Left ventricle myocardium superior (tissue), 1 donor: ENCODE measurements at regions not wholly inside any gene's neighbourhood (a gene's known extent, or its start where the extent isn't known, plus 50 kb on each side); places are given as distances from the start of the nearest gene placed in this dataset.
"Not testable (repeated sequence)": the region's sequence is repeated elsewhere in the genome, so short reads cannot be mapped to it uniquely, and the experiment has no call there.

Source experiments
- ATAC-seq: fragments of 200-7000 bp; cut with Tn5 transposase; one replicate; pipeline ENCODE4 v1.9.1; 2020; ENCODE audit warnings: mild to moderate bottlenecking, moderate library complexity
- DNase-seq: peaks from one replicate; pipeline ENCODE4 v3.0.0-alpha.2; 2020
- intact Hi-C: fragments of 100-400 bp; cut with micrococcal nuclease; formaldehyde crosslinking; loops from one replicate; pipeline ENCODE4 v1.11.0; 2022
- donor health status: DM: no; HTN: yes; CAD: no; lungs with severe emphysema.

DNA sequence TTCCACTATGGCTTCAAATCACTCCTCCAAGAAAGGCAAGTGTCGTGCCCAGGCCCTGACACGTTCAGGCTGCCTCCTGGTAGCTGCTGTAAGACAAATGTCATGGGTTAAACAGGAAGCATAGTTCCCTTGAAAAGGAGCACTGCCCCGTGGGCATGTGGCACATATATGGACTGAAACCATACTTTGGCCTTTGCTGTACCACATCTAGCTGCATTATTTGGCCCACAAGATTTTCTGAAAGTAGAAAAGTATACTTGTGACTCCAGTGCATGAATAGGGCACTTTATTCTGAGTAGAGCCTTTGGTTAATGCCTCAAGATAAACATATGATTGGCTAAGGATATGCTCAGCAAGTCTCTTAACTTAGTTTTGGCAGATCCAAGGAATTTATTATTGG is 218.7 kb upstream of the EGLN3 start:
- ATAC-seq = no peak
- intact Hi-C loops = no loop called here

DNA sequence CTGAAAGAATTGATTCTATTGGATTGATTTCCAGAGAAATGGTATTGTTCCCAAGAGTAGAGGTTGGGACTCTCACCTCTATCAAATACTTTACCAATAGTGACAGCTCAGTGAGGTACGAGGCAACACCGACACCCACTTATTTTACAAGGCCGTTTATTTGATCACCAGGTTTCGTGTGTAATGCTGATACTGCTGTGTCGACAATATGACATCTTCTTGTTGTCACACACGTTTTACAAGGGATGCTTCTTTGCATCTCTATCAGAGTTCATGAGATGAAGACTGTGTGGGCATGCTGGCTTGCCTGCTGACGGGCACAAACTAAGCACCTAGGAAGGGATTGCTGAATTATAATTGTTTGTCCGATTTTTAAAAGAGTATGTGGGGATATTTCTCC is 217.8 kb upstream of the EGLN3 start:
- intact Hi-C loops = no loop called here
- ATAC-seq (no peak), DNase-seq (no peak)

More for the DNA sequence above, 218.7 kb upstream of the EGLN3 start:
- no peak for DNase-seq

DNA sequence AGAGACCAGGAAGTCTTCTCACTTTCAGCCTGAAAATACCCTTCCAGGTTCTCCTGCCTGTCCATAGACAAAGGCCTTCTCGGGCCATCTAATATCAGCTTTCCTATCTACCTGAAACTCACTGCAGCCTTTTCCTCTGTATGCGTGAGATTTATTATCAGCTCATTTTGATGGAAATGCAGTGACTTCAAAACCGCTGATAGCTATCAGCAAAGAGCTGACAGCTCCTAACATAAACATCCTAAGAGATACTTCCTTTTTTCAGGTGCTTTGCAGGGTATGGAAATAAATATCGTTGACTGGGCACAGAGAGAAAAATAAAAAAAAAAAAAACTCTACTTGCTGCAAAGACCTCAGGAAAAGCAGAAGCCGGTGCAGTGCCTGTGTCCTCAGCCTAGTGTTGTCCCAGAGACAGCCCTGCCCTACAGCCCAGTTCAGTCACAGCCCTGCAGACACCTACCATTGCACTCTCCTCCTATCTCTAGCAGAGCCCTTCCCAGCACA is 215.0 kb upstream of the EGLN3 start:
- DNase-seq (no peak), ATAC-seq (no peak)
- intact Hi-C loops = no loop called here

DNA sequence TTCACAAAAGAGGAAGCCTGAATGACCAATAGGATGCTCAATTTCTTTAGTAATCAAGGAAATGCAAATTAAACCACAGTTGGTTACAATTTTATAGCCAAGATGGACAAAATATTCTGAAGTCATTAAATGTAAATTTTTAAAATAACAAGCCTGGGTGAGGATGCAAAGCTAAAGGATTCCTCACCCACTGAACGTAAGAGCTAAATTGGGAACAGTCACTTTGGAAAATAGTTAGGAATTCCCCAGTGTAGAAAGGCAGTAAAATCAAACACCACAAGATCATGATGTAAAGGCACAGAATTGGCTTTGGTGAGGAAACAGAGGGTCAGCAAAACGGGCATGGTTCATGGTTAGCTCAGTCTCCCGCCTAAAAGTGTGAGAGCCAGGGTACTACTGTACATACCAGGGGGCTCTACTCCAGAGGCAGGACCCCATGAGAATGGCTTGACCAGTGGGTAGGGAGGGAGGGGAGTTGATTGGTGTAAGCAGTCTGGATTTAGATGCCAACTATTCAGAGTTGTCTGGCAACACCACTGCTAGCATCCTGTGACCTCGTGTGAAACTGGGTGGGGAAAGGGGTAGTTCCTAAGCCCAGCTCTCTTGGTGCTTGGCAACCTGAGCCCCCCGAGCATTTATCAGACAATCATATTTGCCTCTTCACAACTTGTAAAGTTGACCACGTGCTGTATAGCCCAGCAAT is 213.4 kb upstream of the EGLN3 start:
- DNase-seq = no peak
- intact Hi-C loops = no loop called here
- ATAC-seq = no peak

DNA sequence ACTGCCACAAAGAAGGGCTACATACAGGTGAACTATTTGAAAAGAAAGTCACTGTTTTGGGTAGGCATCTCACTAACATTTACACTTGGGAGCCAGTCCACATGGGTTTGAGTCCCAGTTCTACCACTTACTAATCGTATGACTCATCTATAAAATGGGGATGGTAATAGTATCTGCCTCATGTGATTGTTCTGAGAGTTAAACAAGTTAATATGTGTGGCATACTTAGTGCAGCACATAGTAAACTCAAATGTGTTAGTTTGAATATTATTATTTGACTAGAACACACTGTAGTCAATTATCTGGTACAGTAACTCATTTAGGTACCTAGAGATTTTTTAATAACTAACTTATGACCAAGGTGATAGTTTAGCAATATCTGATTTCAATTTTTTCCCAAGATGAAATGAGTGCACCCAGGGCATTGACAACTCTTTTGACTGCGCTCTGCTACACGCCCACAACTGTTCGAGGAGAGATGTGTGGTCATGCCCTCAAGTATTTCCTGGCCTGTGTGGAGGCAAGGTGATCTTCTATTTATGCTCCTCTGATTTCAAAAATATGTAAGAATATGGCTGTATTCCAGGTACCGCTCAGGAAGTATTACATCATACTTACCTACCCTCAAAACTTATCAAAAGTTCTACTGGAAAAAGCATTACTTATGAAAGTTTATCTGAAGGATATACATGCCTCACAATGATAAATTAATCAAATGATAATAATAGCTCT is 210.6 kb upstream of the EGLN3 start:
- peak; percentile 47 for ATAC-seq
- DNase-seq = no peak

DNA sequence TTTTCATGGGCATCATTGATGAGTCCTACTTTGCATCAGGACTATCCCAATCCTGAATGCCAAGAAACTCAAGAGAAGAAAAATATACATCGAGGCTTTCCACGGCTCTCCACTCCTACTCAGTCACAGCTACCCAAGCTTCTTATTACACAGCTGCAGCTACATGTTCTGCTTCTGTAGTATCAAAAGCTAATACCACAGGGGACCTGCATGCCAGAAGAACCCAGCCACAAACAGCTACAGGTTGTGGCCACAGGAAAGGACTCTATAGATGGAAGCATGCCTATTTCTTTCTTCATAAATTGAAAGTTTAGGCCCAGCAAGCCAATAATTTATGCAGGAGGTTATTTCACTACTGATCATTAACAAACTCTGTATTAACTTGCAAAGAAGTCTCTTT is 209.7 kb upstream of the EGLN3 start:
- ATAC-seq = no peak
- intact Hi-C loops = no loop called here
- DNase-seq = no peak

More for the DNA sequence above, 210.6 kb upstream of the EGLN3 start:
- intact Hi-C loops = no loop called here

DNA sequence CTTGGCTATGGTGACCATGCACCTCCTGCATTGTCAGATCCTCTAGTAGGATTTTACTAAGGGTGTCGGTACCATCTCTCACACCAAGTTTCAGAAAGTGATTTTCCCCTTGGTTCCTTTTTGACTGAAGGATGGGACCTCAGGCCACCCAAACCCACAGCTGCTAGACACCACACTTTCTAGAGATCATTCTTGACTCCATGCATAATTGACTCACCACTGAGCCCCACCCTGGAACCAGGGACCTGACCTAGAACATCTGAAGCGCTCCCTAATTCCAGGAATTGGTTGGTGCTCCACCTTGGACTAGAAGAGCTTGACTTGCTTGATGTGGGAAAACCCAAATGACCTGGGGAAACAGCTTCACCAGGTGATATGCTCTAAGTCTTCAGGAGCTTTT is 206.8 kb upstream of the EGLN3 start:
- no peak for ATAC-seq
- intact Hi-C loops = no loop called here
- no peak for DNase-seq

DNA sequence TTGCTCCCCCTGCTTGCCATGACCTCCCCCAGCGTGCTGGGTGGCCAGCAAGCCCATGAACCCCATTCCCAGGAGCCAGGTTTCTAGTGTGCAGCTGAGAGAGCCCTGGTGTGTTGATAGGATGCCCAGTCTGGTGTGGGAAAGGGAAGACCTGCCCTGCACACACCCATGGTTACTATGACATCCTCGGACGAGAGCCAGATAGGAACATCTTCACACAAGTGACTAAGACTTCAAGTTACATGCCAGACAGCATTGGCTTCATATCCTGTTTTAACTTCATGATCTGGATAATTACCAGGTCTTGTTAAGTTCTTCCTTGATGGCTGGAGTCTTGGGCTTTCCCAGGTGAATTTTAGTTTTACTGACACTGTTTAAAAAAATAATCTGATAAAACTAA is 196.6 kb upstream of the EGLN3 start:
- ATAC-seq (no peak), DNase-seq (no peak)
- intact Hi-C loops = no loop called here

DNA sequence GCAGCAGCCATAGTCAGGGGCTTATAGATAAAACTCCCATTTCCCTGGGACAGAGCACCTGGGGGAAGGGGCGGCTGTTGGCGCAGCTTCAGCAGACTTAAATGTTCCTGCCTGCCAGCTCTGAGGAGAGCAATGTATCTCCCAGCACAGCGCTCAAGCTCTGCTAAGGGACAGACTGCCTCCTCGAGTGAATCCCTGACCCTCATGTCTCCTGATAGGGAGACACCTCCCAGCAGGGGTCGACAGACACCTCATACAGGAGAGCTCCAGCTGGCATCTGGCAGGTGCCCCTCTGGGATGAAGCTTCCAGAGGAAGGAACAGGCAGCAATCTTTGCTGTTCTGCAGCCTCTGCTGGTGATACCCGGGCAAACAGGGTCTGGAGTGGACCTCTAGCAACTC is 189.3 kb upstream of the EGLN3 start:
- intact Hi-C loops, ATAC-seq, DNase-seq: not testable (repeated sequence)

DNA sequence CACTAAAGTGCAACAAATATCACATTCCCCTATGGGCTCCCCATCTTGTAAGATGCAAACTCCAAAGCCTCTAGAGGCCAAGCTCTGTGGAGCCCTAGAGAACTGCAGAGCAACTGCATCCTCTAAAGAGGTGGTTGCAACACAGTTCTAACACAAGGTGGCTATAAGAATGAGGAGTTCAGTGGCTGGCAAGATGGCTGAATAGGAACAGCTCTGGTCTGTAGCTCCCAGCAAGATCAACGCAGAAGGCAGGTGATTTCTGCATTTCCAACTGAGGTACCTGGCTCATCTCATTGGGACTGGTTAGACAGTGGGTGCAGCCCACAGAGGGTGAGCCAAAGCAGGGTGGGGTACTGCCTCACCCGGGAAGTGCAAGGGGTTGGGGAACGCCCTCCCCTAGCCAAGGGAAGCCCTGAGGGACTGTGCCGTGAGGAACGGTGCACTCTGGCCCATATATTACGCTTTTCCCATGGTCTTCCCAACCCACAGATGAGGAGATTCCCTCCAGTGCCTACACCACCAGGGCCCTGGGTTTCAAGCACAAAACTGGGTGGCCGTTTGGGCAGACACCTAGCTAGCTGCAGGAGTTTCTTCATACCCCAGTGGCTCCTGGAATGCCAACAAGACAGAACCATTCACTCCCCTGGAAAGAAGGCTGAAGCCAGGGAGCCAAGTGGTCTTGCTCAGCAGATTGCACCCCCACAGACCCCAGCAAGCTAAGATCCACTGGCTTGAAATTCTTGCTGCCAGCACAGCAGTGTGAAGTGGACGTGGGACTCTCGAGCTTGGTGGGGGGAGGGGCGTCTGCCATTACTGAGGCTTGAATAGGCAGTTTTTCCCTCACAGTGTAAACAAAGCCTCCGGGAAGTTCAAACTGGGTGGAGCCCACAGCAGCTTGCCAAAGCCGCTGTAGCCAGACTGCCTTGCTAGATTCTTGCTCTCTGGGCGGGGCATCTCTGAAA is 188.6 kb upstream of the EGLN3 start:
- intact Hi-C loops = not testable (repeated sequence)
- DNase-seq (peak; percentile 65), ATAC-seq (peak; percentile 54)

DNA sequence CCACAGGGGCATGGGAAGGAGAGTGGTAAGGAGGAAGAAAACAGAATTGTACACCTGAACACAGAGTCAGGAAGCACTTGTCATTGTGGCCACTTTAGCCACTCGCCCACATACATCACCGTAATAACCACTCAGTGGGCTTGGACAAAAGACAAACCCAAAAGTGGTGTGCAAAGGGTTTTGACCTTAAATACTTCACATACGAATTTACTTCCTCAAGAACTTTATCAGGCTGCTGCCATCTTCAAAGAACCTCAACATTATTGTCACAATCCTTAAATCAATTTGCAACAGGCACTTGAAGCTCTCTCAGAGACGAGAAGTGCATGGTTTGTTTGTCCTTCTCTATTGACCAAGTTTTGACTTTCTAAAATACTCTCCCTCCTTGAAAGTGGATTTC is 187.3 kb upstream of the EGLN3 start:
- DNase-seq = no peak

DNA sequence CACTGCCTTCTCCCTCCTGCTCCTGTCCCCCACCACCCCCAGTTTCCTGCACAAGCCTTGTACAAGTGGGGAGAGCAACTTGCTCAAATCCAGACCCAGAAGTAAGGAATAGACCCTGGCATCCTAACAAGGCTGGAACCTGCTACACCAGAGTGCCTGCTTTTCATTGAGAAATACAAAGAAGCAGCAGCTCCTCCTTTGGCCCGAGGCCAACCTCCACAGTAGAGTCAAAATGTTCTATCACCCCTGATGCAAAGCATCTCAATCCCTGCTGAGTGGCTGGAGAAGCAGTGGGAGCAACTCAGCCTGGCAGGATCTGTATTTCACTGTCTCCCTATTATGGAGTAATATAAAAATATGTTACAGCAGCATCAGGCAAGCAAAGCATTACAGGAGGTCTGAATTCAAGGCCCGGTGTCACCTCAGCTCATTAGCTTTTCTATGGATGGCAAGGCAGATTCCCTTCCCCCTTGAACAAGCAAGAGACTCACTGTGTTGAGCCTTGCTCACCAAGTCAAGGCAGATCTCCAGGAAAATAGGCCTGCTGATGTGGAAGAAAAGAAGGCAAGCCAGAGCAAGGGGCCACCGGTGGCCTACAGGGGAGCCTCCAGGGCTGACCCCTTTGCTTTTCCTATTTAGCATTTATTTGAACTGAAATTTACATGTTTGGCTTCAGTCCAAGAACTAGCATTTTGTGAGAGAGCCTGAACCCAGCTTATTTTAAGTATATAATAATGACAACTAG is 186.3 kb upstream of the EGLN3 start:
- ATAC-seq (no peak), DNase-seq (no peak)
- intact Hi-C loops = no loop called here

More for the DNA sequence above, 187.3 kb upstream of the EGLN3 start:
- ATAC-seq = no peak
- intact Hi-C loops = no loop called here

DNA sequence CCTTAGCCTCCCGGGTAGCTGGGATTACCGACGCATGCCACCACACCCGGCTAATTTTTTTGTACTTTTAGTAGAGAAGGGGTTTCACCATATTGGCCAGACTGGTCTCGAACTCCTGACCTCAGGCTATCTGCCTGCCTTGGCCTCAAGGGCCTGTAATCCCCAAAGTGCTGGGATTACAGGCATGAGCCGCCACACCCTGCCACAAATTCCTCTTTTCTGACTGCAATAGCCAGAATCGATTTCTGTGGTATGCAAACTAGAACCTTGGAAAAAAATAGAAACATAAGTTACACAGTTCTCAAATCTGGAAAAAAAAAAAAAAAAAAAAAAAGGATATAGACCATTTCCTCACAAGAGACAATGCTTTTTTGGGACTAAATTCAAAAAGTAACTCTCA is 184.6 kb upstream of the EGLN3 start:
- ATAC-seq (no peak), DNase-seq (no peak)
- intact Hi-C loops = no loop called here

DNA sequence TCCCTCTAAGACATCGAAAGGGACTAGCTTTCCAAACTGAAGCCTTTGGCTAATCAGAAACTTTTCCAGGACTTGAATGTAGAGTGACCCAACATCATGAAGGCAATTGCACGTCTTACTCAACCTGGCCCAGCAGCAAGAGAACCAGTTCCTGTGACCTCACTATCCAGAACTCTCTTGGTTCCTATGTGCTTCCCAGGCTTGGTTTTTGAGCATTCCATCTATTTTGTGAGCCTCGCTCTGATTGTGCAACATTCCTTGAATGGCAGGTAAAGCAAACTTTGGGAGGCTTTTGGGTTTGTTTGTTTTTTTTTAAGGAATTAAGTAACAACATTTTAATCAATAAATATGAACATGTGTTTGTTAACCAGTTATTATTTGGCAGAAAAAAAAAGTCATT is 183.6 kb upstream of the EGLN3 start:
- DNase-seq (no peak), ATAC-seq (no peak)
- intact Hi-C loops = no loop called here

DNA sequence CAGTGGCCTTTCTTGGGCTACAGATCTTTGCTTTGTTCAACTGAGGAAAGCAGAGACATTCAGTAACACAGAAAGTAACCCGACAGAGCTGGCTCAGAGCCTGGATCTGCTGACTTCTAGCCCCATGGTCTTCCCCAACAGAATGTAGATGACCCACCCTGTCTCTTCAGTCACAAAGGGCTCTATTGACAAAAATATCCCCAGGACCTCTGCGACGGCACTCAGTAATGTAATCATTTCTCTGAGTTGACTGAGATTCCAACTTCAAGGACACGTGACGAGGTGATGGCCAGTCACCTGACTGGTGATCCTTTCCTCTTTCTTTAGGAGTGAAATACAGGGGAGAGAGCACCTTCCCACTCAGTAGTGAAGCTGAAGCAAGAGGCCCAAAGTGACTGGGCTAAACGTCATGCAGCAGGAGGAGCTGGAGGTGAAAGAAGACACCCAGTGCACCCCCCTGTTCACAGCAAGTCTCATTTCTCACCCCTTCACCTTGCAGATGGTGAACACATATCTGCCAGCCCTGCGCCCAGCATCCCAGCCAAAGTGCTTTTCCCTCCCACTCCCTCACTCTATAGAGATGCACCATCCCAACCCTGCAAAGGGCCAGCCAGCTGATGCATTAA is 179.2 kb upstream of the EGLN3 start:
- ATAC-seq (peak; percentile 15), DNase-seq (no peak)
- intact Hi-C loops = no loop called here

DNA sequence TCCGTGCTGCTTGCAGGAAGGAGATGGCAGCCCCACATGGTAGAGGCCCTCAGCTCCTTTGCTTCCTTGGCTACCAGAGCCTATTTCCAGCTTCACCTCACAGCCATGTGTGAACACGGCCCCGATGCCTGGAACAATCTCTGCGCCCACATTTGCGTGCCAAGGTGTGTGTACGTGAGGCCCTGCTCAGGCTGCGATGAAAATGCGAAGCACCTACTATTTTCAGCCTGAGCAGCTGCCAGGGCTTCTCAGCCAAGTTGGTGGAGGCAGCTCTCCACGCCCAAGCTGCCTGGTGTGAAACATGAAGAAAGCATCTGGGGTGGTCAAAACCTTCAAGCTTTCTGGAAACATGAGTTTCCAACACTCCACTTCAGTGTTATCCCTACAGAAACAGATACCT is 177.8 kb upstream of the EGLN3 start:
- DNase-seq = peak; percentile 79
- ATAC-seq = peak; percentile 77
- intact Hi-C loops = no loop called here

DNA sequence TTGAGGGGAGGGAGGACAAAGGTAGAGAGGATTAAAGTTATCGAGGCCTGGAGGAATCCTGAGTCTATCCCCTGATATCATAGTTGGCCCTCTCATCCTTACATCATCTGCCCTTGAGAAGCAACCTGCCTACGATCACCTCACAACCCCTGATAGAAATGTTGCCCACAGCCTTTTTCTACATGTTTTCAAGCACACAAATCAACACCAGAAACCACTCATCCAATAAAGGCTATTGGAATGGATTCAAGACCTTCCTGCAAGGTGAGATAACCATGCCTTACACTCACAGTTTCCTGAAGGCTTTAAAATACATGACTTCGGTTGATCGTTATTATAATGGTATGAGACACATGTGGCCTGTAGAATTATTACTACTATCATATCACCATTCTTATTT is 175.7 kb upstream of the EGLN3 start:
- ATAC-seq (no peak), DNase-seq (no peak)
- intact Hi-C loops = no loop called here

DNA sequence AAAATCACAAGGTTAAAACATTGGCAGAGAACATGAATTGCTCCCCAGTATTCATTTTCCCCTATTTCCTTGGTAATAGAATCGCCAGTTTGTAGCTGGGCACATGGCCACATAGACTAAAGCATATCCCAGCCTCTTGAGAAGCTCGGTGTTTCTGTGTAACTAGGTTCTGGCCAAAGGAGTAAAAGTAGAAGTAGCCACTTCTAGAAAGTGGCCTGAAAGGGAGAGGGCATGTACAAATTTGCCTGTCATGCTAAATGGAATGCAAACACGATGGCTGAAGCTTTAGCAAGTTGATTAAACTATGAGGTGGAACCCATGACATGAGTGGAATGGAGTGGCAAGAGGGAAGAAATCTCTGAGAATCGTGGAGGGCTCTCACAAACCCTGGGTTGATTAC is 173.7 kb upstream of the EGLN3 start:
- DNase-seq (no peak), ATAC-seq (no peak)
- intact Hi-C loops = no loop called here

DNA sequence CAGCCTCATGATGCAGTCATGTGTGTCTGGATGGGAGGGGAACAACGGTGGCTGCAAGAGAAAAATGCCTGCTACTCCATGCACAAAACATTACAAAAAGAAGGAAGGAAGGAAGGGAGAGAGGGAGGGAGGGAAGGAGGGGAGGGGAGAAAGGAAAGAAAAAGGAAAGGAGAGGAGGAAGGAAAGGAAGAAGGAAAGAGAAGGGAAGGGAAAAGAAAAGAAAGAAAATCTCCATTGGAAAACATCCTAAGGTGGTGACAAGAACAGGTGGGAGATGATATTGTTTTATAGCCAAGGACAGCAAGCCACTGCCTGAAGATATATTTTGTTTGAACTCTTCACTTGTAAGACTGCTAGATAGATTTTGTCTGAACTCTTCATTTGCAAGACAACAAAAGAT is 171.8 kb upstream of the EGLN3 start:
- intact Hi-C loops = no loop called here
- ATAC-seq (no peak), DNase-seq (no peak)
